ENCODE measurements at regions not wholly inside any gene's neighbourhood (a gene's known extent, or its start where the extent isn't known, plus 50 kb on each side); places are given as distances from the start of the nearest gene placed in this dataset.

DNA sequence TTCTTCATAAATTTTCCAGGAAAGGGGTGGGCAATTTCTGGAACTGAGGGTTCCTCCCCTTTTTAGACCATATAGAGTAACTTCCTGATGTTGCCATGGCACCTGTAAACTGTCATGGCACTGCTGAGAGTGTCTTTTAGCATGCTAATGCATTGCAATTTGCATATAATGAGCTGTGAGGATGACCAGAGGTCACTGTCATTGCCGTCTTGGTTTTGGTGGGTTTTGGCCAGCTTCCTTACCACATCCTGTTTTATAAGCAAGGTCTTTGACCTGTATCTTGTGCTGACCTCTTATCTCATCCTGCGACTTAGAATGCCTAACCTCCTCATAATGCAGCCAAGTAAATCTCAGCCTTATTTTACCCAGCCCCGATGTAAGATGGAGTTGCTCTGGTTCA lies 577.8 kb downstream of the NLGN4X start:
- TF ChIP-seq EZH2phosphoT487 (IDR thresholded peaks at IDR 0.05; ENCODE audit: borderline replicate concordance), result no peak
- TF ChIP-seq, protein P1, sequence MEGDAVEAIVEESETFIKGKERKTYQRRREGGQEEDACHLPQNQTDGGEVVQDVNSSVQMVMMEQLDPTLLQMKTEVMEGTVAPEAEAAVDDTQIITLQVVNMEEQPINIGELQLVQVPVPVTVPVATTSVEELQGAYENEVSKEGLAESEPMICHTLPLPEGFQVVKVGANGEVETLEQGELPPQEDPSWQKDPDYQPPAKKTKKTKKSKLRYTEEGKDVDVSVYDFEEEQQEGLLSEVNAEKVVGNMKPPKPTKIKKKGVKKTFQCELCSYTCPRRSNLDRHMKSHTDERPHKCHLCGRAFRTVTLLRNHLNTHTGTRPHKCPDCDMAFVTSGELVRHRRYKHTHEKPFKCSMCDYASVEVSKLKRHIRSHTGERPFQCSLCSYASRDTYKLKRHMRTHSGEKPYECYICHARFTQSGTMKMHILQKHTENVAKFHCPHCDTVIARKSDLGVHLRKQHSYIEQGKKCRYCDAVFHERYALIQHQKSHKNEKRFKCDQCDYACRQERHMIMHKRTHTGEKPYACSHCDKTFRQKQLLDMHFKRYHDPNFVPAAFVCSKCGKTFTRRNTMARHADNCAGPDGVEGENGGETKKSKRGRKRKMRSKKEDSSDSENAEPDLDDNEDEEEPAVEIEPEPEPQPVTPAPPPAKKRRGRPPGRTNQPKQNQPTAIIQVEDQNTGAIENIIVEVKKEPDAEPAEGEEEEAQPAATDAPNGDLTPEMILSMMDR (conservative IDR thresholded peaks at IDR 0.05; ENCODE audit: low read length), result no peak

Data from Loucy (cell line).